ENCODE measurements at regions not wholly inside any gene's neighbourhood (a gene's known extent, or its start where the extent isn't known, plus 50 kb on each side); places are given as distances from the start of the nearest gene placed in this dataset.

GRCh38 chrX:10744007-10744406 is 123.6 kb upstream of the MID1 start:
- TF ChIP-seq KDM1A (IDR thresholded peaks at IDR 0.05; ENCODE audit: borderline replicate concordance) (no peak), CTCF (IDR thresholded peaks at IDR 0.05 in 2 of 3, conservative IDR thresholded peaks at IDR 0.05 in 1 of 3; ENCODE audit: control insufficient read depth in 2 of 3, extremely low read depth in 1 of 3, insufficient read depth in 1 of 3, low read depth in 3 of 3, low read length in 3 of 3) (no peak), POLR2A (IDR thresholded peaks at IDR 0.05; ENCODE audit: low read depth, low read length) (no peak), HDGF (IDR thresholded peaks at IDR 0.05) (no peak), RAD21 (IDR thresholded peaks at IDR 0.05; ENCODE audit: insufficient read depth, low read depth, low read length) (no peak)
